AG04450 (cell line): ENCODE measurements at regions not wholly inside any gene's neighbourhood (a gene's known extent, or its start where the extent isn't known, plus 50 kb on each side); places are given as distances from the start of the nearest gene placed in this dataset.

Experiments used
- CTCF ChIA-PET: fragments of 300-600, 350-600 bp; formaldehyde crosslinking; extraction: SDS; loops from one replicate; lab custom pipeline; 2022; ENCODE audit warnings: antibody characterized with exemption, inconsistent platforms; lab: Charles Lee
- POLR2A ChIA-PET: fragments of 350-600 bp; formaldehyde crosslinking; extraction: SDS; loops from one replicate; lab custom pipeline; 2021; ENCODE audit warnings: antibody characterized with exemption, inconsistent platforms; lab: Yijun Ruan, JAX
- DNase-seq: peaks from one replicate; pipeline ENCODE4 v3.0.0-alpha.2; 2011; ENCODE audit warnings: low read depth, low spot score
- H3K27ac ChIP-seq: one replicate; pipeline ENCODE4 v1.5.1; 2012; ENCODE audit warnings: low read depth, low read length, control low read depth
- H3K27me3 ChIP-seq: one replicate; pipeline ENCODE4 v1.6.0; 2012; ENCODE audit warnings: low read length; ENCODE audit not compliant: control insufficient read depth, insufficient read depth
- H3K4me3 ChIP-seq: 2 replicates; pipeline ENCODE4 v1.5.1; 2011; ENCODE audit warnings: mild to moderate bottlenecking, low read depth, low read length, control low read depth
- H3K9me3 ChIP-seq: 2 replicates; pipeline ENCODE4 v1.5.1; 2012; ENCODE audit warnings: low read length; ENCODE audit not compliant: control insufficient read depth, insufficient read depth
- CTCF ChIP-seq: IDR thresholded peaks from 2 replicates; pipeline ENCODE4 v1.5.1; 2011; ENCODE audit warnings: low read depth, low read length, control low read depth, inconsistent platforms

- no peak for DNase-seq
- Histone ChIP-seq H3K27me3 (no peaks in the 10 kb centered on the region), H3K27ac (no peak overlapping the region), H3K4me3 (no peak overlapping the region), H3K9me3 (peaks cover 60% of the 10 kb centered on the region)
- CTCF ChIA-PET: no interaction called here
- POLR2A ChIA-PET: no interaction called here
- no peak for TF ChIP-seq CTCF
These were observed 187.5 kb downstream of the SHANK2 start for GRCh38 chr11:71064702-71065515.

- ChIA-PET CTCF (no interaction called here), POLR2A (no interaction called here)
- no peaks in the 10 kb centered on the region for H3K27me3 ChIP-seq
- no peak for TF ChIP-seq CTCF
- H3K27ac ChIP-seq: no peak overlapping the region
- H3K9me3 ChIP-seq: peaks cover 63% of the 10 kb centered on the region
- no peak overlapping the region for H3K4me3 ChIP-seq
- no peak for DNase-seq
These were observed 188.2 kb downstream of the SHANK2 start for GRCh38 chr11:71064183-71064582.

- no peaks in the 10 kb centered on the region for H3K27me3 ChIP-seq
- H3K27ac ChIP-seq: no peak overlapping the region
- ChIA-PET CTCF (no interaction called here), POLR2A (no interaction called here)
- TF ChIP-seq CTCF: no peak
- H3K9me3 ChIP-seq: peaks cover 68% of the 10 kb centered on the region
- DNase-seq: no peak
- no peak overlapping the region for H3K4me3 ChIP-seq
These were observed 189.2 kb downstream of the SHANK2 start for GRCh38 chr11:71063129-71063528.

- TF ChIP-seq CTCF: no peak
- Histone ChIP-seq H3K4me3 (no peak overlapping the region), H3K27ac (no peak overlapping the region), H3K27me3 (no peaks in the 10 kb centered on the region), H3K9me3 (peaks cover 67% of the 10 kb centered on the region)
- ChIA-PET CTCF (no interaction called here), POLR2A (no interaction called here)
- DNase-seq: no peak
These were observed 190.2 kb downstream of the SHANK2 start for GRCh38 chr11:71062199-71062598.

- peaks cover 65% of the 10 kb centered on the region for H3K9me3 ChIP-seq
- H3K27ac ChIP-seq: no peak overlapping the region
- CTCF ChIA-PET: no interaction called here
- no peaks in the 10 kb centered on the region for H3K27me3 ChIP-seq
- no peak for DNase-seq
- no peak for TF ChIP-seq CTCF
- no peak overlapping the region for H3K4me3 ChIP-seq
- POLR2A ChIA-PET: no interaction called here
These were observed 192.0 kb downstream of the SHANK2 start for GRCh38 chr11:71060391-71060791.
